ENCODE measurements at regions not wholly inside any gene's neighbourhood (a gene's known extent, or its start where the extent isn't known, plus 50 kb on each side); places are given as distances from the start of the nearest gene placed in this dataset.

DNA sequence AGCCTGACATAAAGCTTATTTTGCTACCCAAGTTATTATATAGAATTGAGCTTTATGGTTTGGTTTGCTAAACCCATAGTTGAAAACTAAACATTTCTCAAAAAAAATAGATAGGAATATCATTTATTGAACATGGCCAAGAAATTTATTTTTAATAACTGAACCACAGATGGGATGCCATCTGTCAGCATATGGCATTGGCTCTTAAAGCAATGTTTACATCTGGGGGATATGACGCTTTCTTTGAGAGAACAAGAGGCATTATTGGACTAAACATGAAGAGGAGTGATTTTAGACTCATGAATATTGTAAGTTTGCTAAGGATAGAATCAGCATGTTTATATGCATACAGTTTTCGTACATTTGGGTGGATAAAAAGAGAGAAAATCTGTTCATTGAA lies 132.6 kb upstream of the SLIT2 start:
- DNase-seq (ENCODE audit: extremely low read depth, insufficient read length), result no peak
- Histone ChIP-seq H3K36me3 (ENCODE audit: control insufficient read depth, insufficient read depth, low read length) (no peaks in the 10 kb centered on the region), H3K4me3 (replicated peaks; ENCODE audit: low read depth, low read length) (no peak overlapping the region), H3K27me3 (replicated peaks; ENCODE audit: control insufficient read depth, insufficient read depth, low read length) (no peaks in the 10 kb centered on the region)
- TF ChIP-seq, protein P1, sequence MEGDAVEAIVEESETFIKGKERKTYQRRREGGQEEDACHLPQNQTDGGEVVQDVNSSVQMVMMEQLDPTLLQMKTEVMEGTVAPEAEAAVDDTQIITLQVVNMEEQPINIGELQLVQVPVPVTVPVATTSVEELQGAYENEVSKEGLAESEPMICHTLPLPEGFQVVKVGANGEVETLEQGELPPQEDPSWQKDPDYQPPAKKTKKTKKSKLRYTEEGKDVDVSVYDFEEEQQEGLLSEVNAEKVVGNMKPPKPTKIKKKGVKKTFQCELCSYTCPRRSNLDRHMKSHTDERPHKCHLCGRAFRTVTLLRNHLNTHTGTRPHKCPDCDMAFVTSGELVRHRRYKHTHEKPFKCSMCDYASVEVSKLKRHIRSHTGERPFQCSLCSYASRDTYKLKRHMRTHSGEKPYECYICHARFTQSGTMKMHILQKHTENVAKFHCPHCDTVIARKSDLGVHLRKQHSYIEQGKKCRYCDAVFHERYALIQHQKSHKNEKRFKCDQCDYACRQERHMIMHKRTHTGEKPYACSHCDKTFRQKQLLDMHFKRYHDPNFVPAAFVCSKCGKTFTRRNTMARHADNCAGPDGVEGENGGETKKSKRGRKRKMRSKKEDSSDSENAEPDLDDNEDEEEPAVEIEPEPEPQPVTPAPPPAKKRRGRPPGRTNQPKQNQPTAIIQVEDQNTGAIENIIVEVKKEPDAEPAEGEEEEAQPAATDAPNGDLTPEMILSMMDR (IDR thresholded peaks at IDR 0.05; ENCODE audit: insufficient read depth, low read length, poor library complexity, severe bottlenecking), result no peak

DNA sequence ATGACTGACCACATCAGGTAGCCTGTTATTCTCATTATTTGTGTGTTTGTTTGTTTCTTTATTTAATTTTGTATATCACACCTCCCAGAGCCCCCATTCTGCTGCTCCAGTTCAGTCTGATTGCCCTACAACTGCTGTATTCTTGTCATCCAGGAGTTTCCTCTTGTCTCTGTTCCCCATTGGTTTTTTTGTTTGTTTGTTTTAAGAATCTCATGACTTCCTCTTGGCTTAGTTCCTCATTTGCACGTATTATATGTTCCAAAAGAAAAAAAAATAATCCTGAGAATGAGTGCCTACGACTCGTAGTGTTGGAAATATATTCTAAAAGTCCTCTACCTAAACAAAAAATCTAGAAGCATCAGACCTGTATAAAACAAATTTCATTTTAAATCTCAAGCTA lies 142.3 kb upstream of the SLIT2 start:
- no peak for DNase-seq (ENCODE audit: extremely low read depth, insufficient read length)
- TF ChIP-seq, protein P1 (IDR thresholded peaks at IDR 0.05; ENCODE audit: insufficient read depth, low read length, poor library complexity, severe bottlenecking), result no peak
- H3K36me3 ChIP-seq (ENCODE audit: control insufficient read depth, insufficient read depth, low read length), result no peaks in the 10 kb centered on the region
- H3K27me3 ChIP-seq (replicated peaks; ENCODE audit: control insufficient read depth, insufficient read depth, low read length), result no peaks in the 10 kb centered on the region
- no peak overlapping the region for H3K4me3 ChIP-seq (replicated peaks; ENCODE audit: low read depth, low read length)

DNA sequence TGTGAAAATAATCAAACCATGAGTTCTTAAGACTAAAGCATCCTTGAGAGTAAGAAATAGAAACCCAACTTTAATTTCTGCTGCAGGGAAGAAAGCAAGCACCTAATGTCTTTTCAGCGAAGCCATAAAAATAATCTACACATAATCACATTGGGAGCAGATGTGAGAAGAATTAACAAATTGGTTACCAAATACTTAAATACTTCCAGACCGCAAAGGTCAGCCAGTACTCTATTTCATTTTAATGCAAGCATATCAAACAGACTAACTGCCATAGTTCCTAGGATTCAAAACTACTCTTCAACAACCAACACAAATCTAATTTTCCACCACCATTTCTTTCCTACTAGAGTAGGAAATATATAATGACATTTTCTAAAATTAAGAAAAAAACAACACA lies 144.8 kb upstream of the SLIT2 start:
- no peaks in the 10 kb centered on the region for H3K27me3 ChIP-seq (replicated peaks; ENCODE audit: control insufficient read depth, insufficient read depth, low read length)
- H3K4me3 ChIP-seq (replicated peaks; ENCODE audit: low read depth, low read length), result no peak overlapping the region
- TF ChIP-seq, protein P1 (IDR thresholded peaks at IDR 0.05; ENCODE audit: insufficient read depth, low read length, poor library complexity, severe bottlenecking), result no peak
- no peaks in the 10 kb centered on the region for H3K36me3 ChIP-seq (ENCODE audit: control insufficient read depth, insufficient read depth, low read length)
- DNase-seq (ENCODE audit: extremely low read depth, insufficient read length), result no peak

DNA sequence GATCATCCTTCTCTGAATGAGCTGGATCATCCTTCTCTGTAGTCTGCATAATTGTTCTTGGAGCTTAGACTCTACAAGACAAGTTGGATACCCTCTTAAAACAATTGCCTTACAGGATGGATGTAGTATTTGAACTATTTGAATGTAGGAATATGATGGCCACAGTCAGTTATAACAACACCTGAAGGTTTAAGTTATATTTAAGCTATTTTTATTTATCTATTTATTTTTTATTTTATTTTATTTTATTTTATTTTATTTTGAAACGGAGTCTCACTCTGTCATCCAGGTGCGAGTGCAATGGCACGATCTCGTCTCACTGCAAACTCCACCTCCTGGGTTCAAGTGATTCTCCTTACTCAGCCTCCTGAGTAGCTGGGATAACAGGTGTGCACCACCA lies 149.9 kb upstream of the SLIT2 start:
- DNase-seq (ENCODE audit: extremely low read depth, insufficient read length), result no peak
- TF ChIP-seq, protein P1 (IDR thresholded peaks at IDR 0.05; ENCODE audit: insufficient read depth, low read length, poor library complexity, severe bottlenecking), result no peak
- Histone ChIP-seq H3K27me3 (replicated peaks; ENCODE audit: control insufficient read depth, insufficient read depth, low read length) (no peaks in the 10 kb centered on the region), H3K36me3 (ENCODE audit: control insufficient read depth, insufficient read depth, low read length) (no peaks in the 10 kb centered on the region), H3K4me3 (replicated peaks; ENCODE audit: low read depth, low read length) (no peak overlapping the region)

DNA sequence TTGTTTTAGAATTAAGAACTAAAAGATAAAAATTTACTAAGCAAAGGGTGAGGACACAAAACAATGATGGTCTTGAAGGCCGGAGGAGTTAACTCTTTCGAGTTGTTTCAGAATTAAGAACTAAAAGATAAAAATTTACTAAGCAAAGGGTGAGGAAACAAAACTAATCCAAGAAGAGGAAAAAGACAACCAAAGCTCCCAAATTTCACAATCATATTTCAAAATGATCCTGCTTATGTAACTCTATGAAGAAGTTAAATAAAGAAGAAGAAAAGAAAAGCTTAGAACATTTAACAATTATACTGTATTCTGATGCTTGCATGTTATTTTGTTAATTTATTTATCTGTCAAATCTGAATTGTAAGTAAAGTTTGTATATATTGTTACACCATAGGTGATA lies 154.8 kb upstream of the SLIT2 start:
- no peak for DNase-seq (ENCODE audit: extremely low read depth, insufficient read length)
- Histone ChIP-seq H3K27me3 (replicated peaks; ENCODE audit: control insufficient read depth, insufficient read depth, low read length) (no peaks in the 10 kb centered on the region), H3K36me3 (ENCODE audit: control insufficient read depth, insufficient read depth, low read length) (no peaks in the 10 kb centered on the region), H3K4me3 (replicated peaks; ENCODE audit: low read depth, low read length) (no peak overlapping the region)
- TF ChIP-seq, protein P1 (IDR thresholded peaks at IDR 0.05; ENCODE audit: insufficient read depth, low read length, poor library complexity, severe bottlenecking), result no peak

DNA sequence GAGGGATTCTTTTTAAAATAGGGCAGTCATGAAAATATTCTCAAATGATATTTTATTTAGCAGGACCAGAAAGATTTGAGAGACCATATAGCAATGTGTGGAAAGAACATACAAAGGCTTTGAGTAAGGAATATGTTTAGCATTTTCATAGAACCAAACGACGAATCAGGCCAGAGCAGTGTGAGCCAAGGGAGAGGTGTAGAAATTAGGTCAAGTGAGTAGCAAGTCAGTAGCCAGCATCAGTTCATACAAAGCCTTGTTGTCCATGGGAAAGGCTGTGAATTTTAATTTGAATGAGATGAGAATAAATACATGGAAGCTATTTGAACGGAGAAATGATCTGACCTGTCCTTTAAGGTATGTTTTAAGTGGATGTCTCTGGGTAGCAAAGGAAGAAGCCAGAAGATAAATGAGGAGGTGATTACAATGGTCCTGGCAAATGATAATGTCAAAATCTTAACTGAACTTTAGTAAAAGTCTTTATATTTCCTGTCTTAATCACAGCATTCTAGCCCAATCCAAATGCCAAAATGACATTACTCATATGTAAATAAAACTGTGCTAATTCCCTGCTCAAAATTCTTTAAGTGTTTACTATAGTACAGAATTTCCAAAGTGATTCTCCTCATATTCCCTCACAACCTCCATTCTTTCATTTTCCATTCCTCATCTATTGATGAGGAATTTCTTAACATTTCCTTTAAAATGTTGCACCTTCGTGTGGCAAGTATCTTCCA lies 155.7 kb upstream of the SLIT2 start:
- TF ChIP-seq, protein P1 (IDR thresholded peaks at IDR 0.05; ENCODE audit: insufficient read depth, low read length, poor library complexity, severe bottlenecking), result no peak
- Histone ChIP-seq H3K27me3 (replicated peaks; ENCODE audit: control insufficient read depth, insufficient read depth, low read length) (no peaks in the 10 kb centered on the region), H3K4me3 (replicated peaks; ENCODE audit: low read depth, low read length) (no peak overlapping the region), H3K36me3 (ENCODE audit: control insufficient read depth, insufficient read depth, low read length) (no peaks in the 10 kb centered on the region)
- DNase-seq (ENCODE audit: extremely low read depth, insufficient read length), result no peak

All from GM06990 (cell line).